ENCODE measurements at regions not wholly inside any gene's neighbourhood (a gene's known extent, or its start where the extent isn't known, plus 50 kb on each side); places are given as distances from the start of the nearest gene placed in this dataset.

GRCh38 chr4:123564758-123565346 is 168.3 kb downstream of the SPRY1 start:
- TF ChIP-seq EZH2 (IDR thresholded peaks at IDR 0.05; ENCODE audit: insufficient read depth, poor library complexity, severe bottlenecking) (no peak), EZH2phosphoT487 (IDR thresholded peaks at IDR 0.05; ENCODE audit: insufficient read depth, low read depth) (no peak)
